H9 (cell line): ENCODE measurements at regions not wholly inside any gene's neighbourhood (a gene's known extent, or its start where the extent isn't known, plus 50 kb on each side); places are given as distances from the start of the nearest gene placed in this dataset.

ENCODE experiments used
- DNase-seq: peaks from one replicate; pipeline ENCODE4 v3.0.0-alpha.2; 2017
- H2AFZ ChIP-seq: one replicate; pipeline ENCODE4 v1.6.1; 2013; ENCODE audit warnings: mild to moderate bottlenecking, low read length, control low read depth, moderate library complexity
- H2AK5ac ChIP-seq: 2 replicates; pipeline ENCODE4 v1.6.1; 2013; ENCODE audit warnings: low read length, control low read depth, mixed read lengths; ENCODE audit not compliant: insufficient read length
- H2BK120ac ChIP-seq: one replicate; pipeline ENCODE4 v1.6.1; 2013; ENCODE audit warnings: low read depth, mild to moderate bottlenecking, low read length, control low read depth, inconsistent platforms; ENCODE audit not compliant: poor library complexity, severe bottlenecking
- H2BK12ac ChIP-seq: 2 replicates; pipeline ENCODE4 v1.6.1; 2013; ENCODE audit warnings: low read length, control low read depth, mixed read lengths, low read depth; ENCODE audit not compliant: insufficient read length
- H2BK15ac ChIP-seq: 2 replicates; pipeline ENCODE4 v1.6.1; 2013; ENCODE audit warnings: low read depth, low read length, control low read depth
- H2BK20ac ChIP-seq: one replicate; pipeline ENCODE4 v1.6.1; 2013; ENCODE audit warnings: low read depth, mild to moderate bottlenecking, low read length, control low read depth, inconsistent platforms; ENCODE audit not compliant: poor library complexity, severe bottlenecking
- H2BK5ac ChIP-seq: 2 replicates; pipeline ENCODE4 v1.6.1; 2013; ENCODE audit warnings: low read length, control low read depth, mixed read lengths; ENCODE audit not compliant: insufficient read length
- H3K14ac ChIP-seq: 2 replicates; pipeline ENCODE4 v1.6.1; 2013; ENCODE audit warnings: low read length, control low read depth; ENCODE audit not compliant: insufficient read depth
- H3K18ac ChIP-seq: 2 replicates; pipeline ENCODE4 v1.6.1; 2013; ENCODE audit warnings: low read depth, mild to moderate bottlenecking, mixed read lengths, low read length, control low read depth; ENCODE audit not compliant: insufficient read length
- H3K23ac ChIP-seq: 2 replicates; pipeline ENCODE4 v1.6.1; 2013; ENCODE audit warnings: low read length, control low read depth, mixed read lengths, low read depth; ENCODE audit not compliant: insufficient read length
- H3K23me2 ChIP-seq: 2 replicates; pipeline ENCODE4 v1.6.1; 2013; ENCODE audit warnings: low read depth, mild to moderate bottlenecking, mixed read lengths, low read length, control low read depth; ENCODE audit not compliant: insufficient read length, poor library complexity, severe bottlenecking
- H3K27ac ChIP-seq: 2 replicates; pipeline ENCODE4 v1.5.1; 2013; ENCODE audit warnings: low read length, control low read depth, mixed read lengths, low read depth; ENCODE audit not compliant: insufficient read length
- H3K27me3 ChIP-seq: 2 replicates; pipeline ENCODE4 v1.6.1; 2013; ENCODE audit warnings: low read length, control low read depth, inconsistent platforms; ENCODE audit not compliant: insufficient read depth
- H3K4ac ChIP-seq: 2 replicates; pipeline ENCODE4 v1.6.1; 2013; ENCODE audit warnings: low read depth, mild to moderate bottlenecking, control low read depth, inconsistent platforms, low read length, moderate library complexity
- H3K4me1 ChIP-seq: 2 replicates; pipeline ENCODE4 v1.6.1; 2013; ENCODE audit warnings: low read length, control low read depth, inconsistent platforms; ENCODE audit not compliant: insufficient read depth
- H3K4me2 ChIP-seq: 2 replicates; pipeline ENCODE4 v1.6.1; 2013; ENCODE audit warnings: low read length, control low read depth, mixed read lengths; ENCODE audit not compliant: insufficient read length, insufficient read depth
- H3K56ac ChIP-seq: 2 replicates; pipeline ENCODE4 v1.6.1; 2013; ENCODE audit warnings: low read depth, mild to moderate bottlenecking, mixed read lengths, low read length, control low read depth; ENCODE audit not compliant: insufficient read length
- H3K79me1 ChIP-seq: 2 replicates; pipeline ENCODE4 v1.6.1; 2013; ENCODE audit warnings: low read depth, mild to moderate bottlenecking, moderate library complexity, low read length, control low read depth, inconsistent platforms; ENCODE audit not compliant: insufficient read depth, poor library complexity, severe bottlenecking
- H3K79me2 ChIP-seq: 2 replicates; pipeline ENCODE4 v1.6.1; 2013; ENCODE audit warnings: low read length, control low read depth, inconsistent platforms; ENCODE audit not compliant: insufficient read depth
- H3K9ac ChIP-seq: 2 replicates; pipeline ENCODE4 v1.6.1; 2013; ENCODE audit warnings: low read length, control low read depth, mixed read lengths; ENCODE audit not compliant: insufficient read length; ENCODE audit errors: extremely low read depth
- H3K9me3 ChIP-seq: one replicate; pipeline ENCODE4 v1.6.1; 2013; ENCODE audit warnings: low read depth, low read length, inconsistent platforms; ENCODE audit not compliant: control insufficient read depth
- H3T11ph ChIP-seq: one replicate; pipeline ENCODE4 v1.6.1; 2013; ENCODE audit warnings: mild to moderate bottlenecking, low read length, control low read depth, inconsistent platforms
- H4K20me1 ChIP-seq: one replicate; pipeline ENCODE4 v1.6.1; 2013; ENCODE audit not compliant: control insufficient read depth, insufficient read length, insufficient read depth
- H4K5ac ChIP-seq: 2 replicates; pipeline ENCODE4 v1.6.1; 2013; ENCODE audit warnings: low read depth, mild to moderate bottlenecking, mixed read lengths, low read length, control low read depth; ENCODE audit not compliant: insufficient read length
- H4K8ac ChIP-seq: replicated peaks from 2 replicates; pipeline ENCODE4 v1.6.1; 2013; ENCODE audit warnings: low read length, control low read depth, mixed read lengths, low read depth; ENCODE audit not compliant: insufficient read length
- H4K91ac ChIP-seq: 2 replicates; pipeline ENCODE4 v1.6.1; 2013; ENCODE audit warnings: low read depth, mild to moderate bottlenecking, moderate library complexity, mixed read lengths, low read length, control low read depth; ENCODE audit not compliant: insufficient read length
- H3K27ac Mint-ChIP-seq, 3 experiments: 2 replicates in 2 of 3; 3 replicates in 1 of 3; pipeline ENCODE4 v1.8.0; 2020 to 2021; ENCODE audit warnings: mixed read lengths in 3 of 3, mild to moderate bottlenecking in 1 of 3, moderate library complexity in 1 of 3
- H3K27me3 Mint-ChIP-seq: 2 replicates; pipeline ENCODE4 v1.8.0; 2021; ENCODE audit warnings: low read depth, mild to moderate bottlenecking, moderate library complexity, mixed read lengths
- H3K36me3 Mint-ChIP-seq, 3 experiments: 2 replicates in 2 of 3; 3 replicates in 1 of 3; pipeline ENCODE4 v1.8.0; 2020 to 2021; ENCODE audit warnings: low read depth in 3 of 3, mixed read lengths in 3 of 3; ENCODE audit not compliant: insufficient read depth in 1 of 3
- H3K4me1 Mint-ChIP-seq, 2 experiments: 2 replicates each; pipeline ENCODE4 v1.8.0; 2020; ENCODE audit warnings: mixed read lengths in 2 of 2
- H3K4me3 Mint-ChIP-seq, 2 experiments: 2 replicates in 1 of 2; 3 replicates in 1 of 2; pipeline ENCODE4 v1.8.0; 2020 to 2021; ENCODE audit warnings: mild to moderate bottlenecking in 2 of 2, mixed read lengths in 2 of 2, moderate library complexity in 1 of 2
- H3K9me3 Mint-ChIP-seq, 2 experiments: 2 replicates in 1 of 2; 3 replicates in 1 of 2; pipeline ENCODE4 v1.8.0; 2020; ENCODE audit warnings: mild to moderate bottlenecking in 2 of 2, mixed read lengths in 2 of 2, moderate library complexity in 1 of 2
- TF ChIP-seq, protein P1 (sequence below): fragments of 200-600 bp; sonication (generic); conservative IDR thresholded peaks from 3 replicates; pipeline ENCODE4 v1.8.0; 2021; ENCODE audit warnings: antibody characterized with exemption, mild to moderate bottlenecking

DNA sequence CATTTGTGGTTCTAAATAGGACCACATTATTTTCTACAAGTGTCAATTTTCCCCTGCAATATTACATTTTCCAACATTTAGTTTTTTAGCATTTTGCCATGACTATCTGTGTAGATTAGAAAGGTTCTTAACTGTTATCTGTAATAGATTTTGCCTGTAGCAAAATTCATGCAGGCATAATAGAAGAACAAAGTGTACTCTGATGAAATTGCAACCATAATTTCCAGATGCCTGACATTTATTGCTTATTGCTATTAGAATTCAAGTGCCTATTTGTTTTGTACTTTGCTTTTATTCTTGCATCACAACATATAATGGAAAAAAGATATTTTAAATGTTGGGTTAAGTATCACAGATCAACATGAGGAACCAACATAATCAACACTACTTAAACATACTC, 337.7 kb downstream of the TOX3 start:
- H2AK5ac ChIP-seq = no peak overlapping the region
- H3K14ac ChIP-seq = no peak overlapping the region
- H2BK12ac ChIP-seq = no peak overlapping the region
- H3K56ac ChIP-seq = no peak overlapping the region
- no peak overlapping the region for H2BK20ac ChIP-seq
- H2BK120ac ChIP-seq = no peak overlapping the region
- no peak overlapping the region for H4K8ac ChIP-seq
- no peak overlapping the region for H3K9ac ChIP-seq
- no peak for DNase-seq
- no peak overlapping the region for H2BK5ac ChIP-seq
- Mint-ChIP-seq H3K4me1 (no peaks in the 10 kb centered on the region), H3K4me3 (no peak overlapping the region), H3K27me3 (no peaks in the 10 kb centered on the region), H3K36me3 (no peaks in the 10 kb centered on the region), H3K27ac (no peak overlapping the region), H3K9me3 (no peaks in the 10 kb centered on the region)
- H3K9me3 ChIP-seq = no peaks in the 10 kb centered on the region
- no peak overlapping the region for H3T11ph ChIP-seq
- H3K23me2 ChIP-seq = no peaks in the 10 kb centered on the region
- H4K5ac ChIP-seq = no peak overlapping the region
- no peaks in the 10 kb centered on the region for H3K4me1 ChIP-seq
- no peak overlapping the region for H3K27ac ChIP-seq
- no peak overlapping the region for H3K4ac ChIP-seq
- H3K18ac ChIP-seq = no peak overlapping the region
- H2BK15ac ChIP-seq = no peak overlapping the region
- no peak overlapping the region for H3K4me2 ChIP-seq
- TF ChIP-seq, protein P1, sequence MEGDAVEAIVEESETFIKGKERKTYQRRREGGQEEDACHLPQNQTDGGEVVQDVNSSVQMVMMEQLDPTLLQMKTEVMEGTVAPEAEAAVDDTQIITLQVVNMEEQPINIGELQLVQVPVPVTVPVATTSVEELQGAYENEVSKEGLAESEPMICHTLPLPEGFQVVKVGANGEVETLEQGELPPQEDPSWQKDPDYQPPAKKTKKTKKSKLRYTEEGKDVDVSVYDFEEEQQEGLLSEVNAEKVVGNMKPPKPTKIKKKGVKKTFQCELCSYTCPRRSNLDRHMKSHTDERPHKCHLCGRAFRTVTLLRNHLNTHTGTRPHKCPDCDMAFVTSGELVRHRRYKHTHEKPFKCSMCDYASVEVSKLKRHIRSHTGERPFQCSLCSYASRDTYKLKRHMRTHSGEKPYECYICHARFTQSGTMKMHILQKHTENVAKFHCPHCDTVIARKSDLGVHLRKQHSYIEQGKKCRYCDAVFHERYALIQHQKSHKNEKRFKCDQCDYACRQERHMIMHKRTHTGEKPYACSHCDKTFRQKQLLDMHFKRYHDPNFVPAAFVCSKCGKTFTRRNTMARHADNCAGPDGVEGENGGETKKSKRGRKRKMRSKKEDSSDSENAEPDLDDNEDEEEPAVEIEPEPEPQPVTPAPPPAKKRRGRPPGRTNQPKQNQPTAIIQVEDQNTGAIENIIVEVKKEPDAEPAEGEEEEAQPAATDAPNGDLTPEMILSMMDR = no peak
- H3K79me1 ChIP-seq = no peaks in the 10 kb centered on the region
- H4K20me1 ChIP-seq = no peaks in the 10 kb centered on the region
- no peak overlapping the region for H2AFZ ChIP-seq
- no peak overlapping the region for H4K91ac ChIP-seq
- no peak overlapping the region for H3K23ac ChIP-seq
- no peaks in the 10 kb centered on the region for H3K79me2 ChIP-seq
- H3K27me3 ChIP-seq = no peaks in the 10 kb centered on the region
